H9 (cell line): ENCODE measurements at regions not wholly inside any gene's neighbourhood (a gene's known extent, or its start where the extent isn't known, plus 50 kb on each side); places are given as distances from the start of the nearest gene placed in this dataset.
"Not testable (repeated sequence)": the region's sequence is repeated elsewhere in the genome, so short reads cannot be mapped to it uniquely, and the experiment has no call there.

Experiments used
- DNase-seq: peaks from one replicate; pipeline ENCODE4 v3.0.0-alpha.2; 2017
- H2AFZ ChIP-seq: one replicate; pipeline ENCODE4 v1.6.1; 2013; ENCODE audit warnings: mild to moderate bottlenecking, low read length, control low read depth, moderate library complexity
- H2AK5ac ChIP-seq: 2 replicates; pipeline ENCODE4 v1.6.1; 2013; ENCODE audit warnings: low read length, control low read depth, mixed read lengths; ENCODE audit not compliant: insufficient read length
- H2BK120ac ChIP-seq: one replicate; pipeline ENCODE4 v1.6.1; 2013; ENCODE audit warnings: low read depth, mild to moderate bottlenecking, low read length, control low read depth, inconsistent platforms; ENCODE audit not compliant: poor library complexity, severe bottlenecking
- H2BK12ac ChIP-seq: 2 replicates; pipeline ENCODE4 v1.6.1; 2013; ENCODE audit warnings: low read length, control low read depth, mixed read lengths, low read depth; ENCODE audit not compliant: insufficient read length
- H2BK15ac ChIP-seq: 2 replicates; pipeline ENCODE4 v1.6.1; 2013; ENCODE audit warnings: low read depth, low read length, control low read depth
- H2BK20ac ChIP-seq: one replicate; pipeline ENCODE4 v1.6.1; 2013; ENCODE audit warnings: low read depth, mild to moderate bottlenecking, low read length, control low read depth, inconsistent platforms; ENCODE audit not compliant: poor library complexity, severe bottlenecking
- H2BK5ac ChIP-seq: 2 replicates; pipeline ENCODE4 v1.6.1; 2013; ENCODE audit warnings: low read length, control low read depth, mixed read lengths; ENCODE audit not compliant: insufficient read length
- H3K14ac ChIP-seq: 2 replicates; pipeline ENCODE4 v1.6.1; 2013; ENCODE audit warnings: low read length, control low read depth; ENCODE audit not compliant: insufficient read depth
- H3K18ac ChIP-seq: 2 replicates; pipeline ENCODE4 v1.6.1; 2013; ENCODE audit warnings: low read depth, mild to moderate bottlenecking, mixed read lengths, low read length, control low read depth; ENCODE audit not compliant: insufficient read length
- H3K23ac ChIP-seq: 2 replicates; pipeline ENCODE4 v1.6.1; 2013; ENCODE audit warnings: low read length, control low read depth, mixed read lengths, low read depth; ENCODE audit not compliant: insufficient read length
- H3K23me2 ChIP-seq: 2 replicates; pipeline ENCODE4 v1.6.1; 2013; ENCODE audit warnings: low read depth, mild to moderate bottlenecking, mixed read lengths, low read length, control low read depth; ENCODE audit not compliant: insufficient read length, poor library complexity, severe bottlenecking
- H3K27ac ChIP-seq: 2 replicates; pipeline ENCODE4 v1.5.1; 2013; ENCODE audit warnings: low read length, control low read depth, mixed read lengths, low read depth; ENCODE audit not compliant: insufficient read length
- H3K27me3 ChIP-seq: 2 replicates; pipeline ENCODE4 v1.6.1; 2013; ENCODE audit warnings: low read length, control low read depth, inconsistent platforms; ENCODE audit not compliant: insufficient read depth
- H3K4ac ChIP-seq: 2 replicates; pipeline ENCODE4 v1.6.1; 2013; ENCODE audit warnings: low read depth, mild to moderate bottlenecking, control low read depth, inconsistent platforms, low read length, moderate library complexity
- H3K4me1 ChIP-seq: 2 replicates; pipeline ENCODE4 v1.6.1; 2013; ENCODE audit warnings: low read length, control low read depth, inconsistent platforms; ENCODE audit not compliant: insufficient read depth
- H3K4me2 ChIP-seq: 2 replicates; pipeline ENCODE4 v1.6.1; 2013; ENCODE audit warnings: low read length, control low read depth, mixed read lengths; ENCODE audit not compliant: insufficient read length, insufficient read depth
- H3K56ac ChIP-seq: 2 replicates; pipeline ENCODE4 v1.6.1; 2013; ENCODE audit warnings: low read depth, mild to moderate bottlenecking, mixed read lengths, low read length, control low read depth; ENCODE audit not compliant: insufficient read length
- H3K79me1 ChIP-seq: 2 replicates; pipeline ENCODE4 v1.6.1; 2013; ENCODE audit warnings: low read depth, mild to moderate bottlenecking, moderate library complexity, low read length, control low read depth, inconsistent platforms; ENCODE audit not compliant: insufficient read depth, poor library complexity, severe bottlenecking
- H3K79me2 ChIP-seq: 2 replicates; pipeline ENCODE4 v1.6.1; 2013; ENCODE audit warnings: low read length, control low read depth, inconsistent platforms; ENCODE audit not compliant: insufficient read depth
- H3K9ac ChIP-seq: 2 replicates; pipeline ENCODE4 v1.6.1; 2013; ENCODE audit warnings: low read length, control low read depth, mixed read lengths; ENCODE audit not compliant: insufficient read length; ENCODE audit errors: extremely low read depth
- H3K9me3 ChIP-seq: one replicate; pipeline ENCODE4 v1.6.1; 2013; ENCODE audit warnings: low read depth, low read length, inconsistent platforms; ENCODE audit not compliant: control insufficient read depth
- H3T11ph ChIP-seq: one replicate; pipeline ENCODE4 v1.6.1; 2013; ENCODE audit warnings: mild to moderate bottlenecking, low read length, control low read depth, inconsistent platforms
- H4K20me1 ChIP-seq: one replicate; pipeline ENCODE4 v1.6.1; 2013; ENCODE audit not compliant: control insufficient read depth, insufficient read length, insufficient read depth
- H4K5ac ChIP-seq: 2 replicates; pipeline ENCODE4 v1.6.1; 2013; ENCODE audit warnings: low read depth, mild to moderate bottlenecking, mixed read lengths, low read length, control low read depth; ENCODE audit not compliant: insufficient read length
- H4K8ac ChIP-seq: replicated peaks from 2 replicates; pipeline ENCODE4 v1.6.1; 2013; ENCODE audit warnings: low read length, control low read depth, mixed read lengths, low read depth; ENCODE audit not compliant: insufficient read length
- H4K91ac ChIP-seq: 2 replicates; pipeline ENCODE4 v1.6.1; 2013; ENCODE audit warnings: low read depth, mild to moderate bottlenecking, moderate library complexity, mixed read lengths, low read length, control low read depth; ENCODE audit not compliant: insufficient read length
- H3K27ac Mint-ChIP-seq, 3 experiments: 2 replicates in 2 of 3; 3 replicates in 1 of 3; pipeline ENCODE4 v1.8.0; 2020 to 2021; ENCODE audit warnings: mixed read lengths in 3 of 3, mild to moderate bottlenecking in 1 of 3, moderate library complexity in 1 of 3
- H3K27me3 Mint-ChIP-seq: 2 replicates; pipeline ENCODE4 v1.8.0; 2021; ENCODE audit warnings: low read depth, mild to moderate bottlenecking, moderate library complexity, mixed read lengths
- H3K36me3 Mint-ChIP-seq, 3 experiments: 2 replicates in 2 of 3; 3 replicates in 1 of 3; pipeline ENCODE4 v1.8.0; 2020 to 2021; ENCODE audit warnings: low read depth in 3 of 3, mixed read lengths in 3 of 3; ENCODE audit not compliant: insufficient read depth in 1 of 3
- H3K4me1 Mint-ChIP-seq, 2 experiments: 2 replicates each; pipeline ENCODE4 v1.8.0; 2020; ENCODE audit warnings: mixed read lengths in 2 of 2
- H3K4me3 Mint-ChIP-seq, 2 experiments: 2 replicates in 1 of 2; 3 replicates in 1 of 2; pipeline ENCODE4 v1.8.0; 2020 to 2021; ENCODE audit warnings: mild to moderate bottlenecking in 2 of 2, mixed read lengths in 2 of 2, moderate library complexity in 1 of 2
- H3K9me3 Mint-ChIP-seq, 2 experiments: 2 replicates in 1 of 2; 3 replicates in 1 of 2; pipeline ENCODE4 v1.8.0; 2020; ENCODE audit warnings: mild to moderate bottlenecking in 2 of 2, mixed read lengths in 2 of 2, moderate library complexity in 1 of 2
- CTCF ChIP-seq: fragments of 200-600 bp; sonication (generic); conservative IDR thresholded peaks from 3 replicates; pipeline ENCODE4 v1.8.0; 2021; ENCODE audit warnings: antibody characterized with exemption, mild to moderate bottlenecking
- WGBS: extraction: QIAGEN DNeasy Blood & Tissue Kit; methylation state at CpG from one replicate; pipeline ENCODE4 v1.1.7; 2013; ENCODE audit warnings: missing lambda C conversion rate, low lambda C conversion rate, mixed read lengths; ENCODE audit not compliant: insufficient read length; ENCODE audit errors: extremely low coverage; 5-methylcytosine and 5-hydroxymethylcytosine counted together

DNA sequence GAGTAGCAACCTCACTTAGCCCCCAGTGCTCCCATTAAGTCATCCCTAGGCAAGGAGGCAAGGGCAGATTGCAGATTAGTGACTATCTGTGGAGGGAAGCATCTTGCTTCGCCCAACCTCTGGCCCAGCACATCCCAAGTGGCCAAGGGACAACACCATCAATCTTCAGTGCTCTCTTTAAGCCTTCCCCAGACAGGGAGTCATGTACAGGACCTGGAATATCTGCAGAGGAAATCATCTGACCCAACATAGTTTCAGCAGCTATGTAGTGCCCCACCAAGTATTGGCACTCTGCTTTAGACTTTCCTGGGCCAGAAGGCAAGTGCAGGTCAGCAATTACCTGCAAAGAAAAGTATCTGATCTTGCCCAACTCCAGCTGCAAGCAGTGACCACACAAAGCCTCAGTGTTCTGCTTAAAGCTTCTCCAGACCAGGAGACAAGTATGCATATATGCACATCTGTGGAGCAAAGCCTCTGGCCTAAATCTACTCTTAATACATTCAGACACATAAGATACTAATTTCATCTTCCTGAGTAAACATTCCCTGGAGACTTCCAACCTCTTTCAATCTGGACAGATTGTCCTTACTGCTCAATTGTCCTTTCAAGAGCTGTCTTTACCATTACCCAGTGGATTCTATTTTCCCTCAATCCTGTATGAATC, 224.8 kb upstream of the VLDLR start:
- Mint-ChIP-seq H3K4me1 (no peaks in the 10 kb centered on the region), H3K27me3 (no peaks in the 10 kb centered on the region), H3K27ac (no peak overlapping the region), H3K36me3 (peaks cover 0 to 25% (median 11%) of the 10 kb centered on the region in 3 experiments), H3K9me3 (peaks cover 30 to 33% of the 10 kb centered on the region in 2 experiments), H3K4me3 (no peak overlapping the region)
- no peaks in the 10 kb centered on the region for H3K27me3 ChIP-seq
- H3K79me1 ChIP-seq, result no peaks in the 10 kb centered on the region
- no peak overlapping the region for H3K27ac ChIP-seq
- no peak for TF ChIP-seq CTCF
- DNase-seq, result no peak
- no peak overlapping the region for H3K4me2 ChIP-seq
- no peak overlapping the region for H2BK5ac ChIP-seq
- no peak overlapping the region for H3K14ac ChIP-seq
- H3K56ac ChIP-seq, result no peak overlapping the region
- H3K9ac ChIP-seq, result no peak overlapping the region
- no peak overlapping the region for H3K4ac ChIP-seq
- no peak overlapping the region for H2AK5ac ChIP-seq
- H2BK15ac ChIP-seq, result no peak overlapping the region
- no peak overlapping the region for H4K91ac ChIP-seq
- H3T11ph ChIP-seq, result no peak overlapping the region
- H2BK120ac ChIP-seq, result no peak overlapping the region
- no peaks in the 10 kb centered on the region for H3K79me2 ChIP-seq
- no peaks in the 10 kb centered on the region for H3K23me2 ChIP-seq
- no peak overlapping the region for H2BK20ac ChIP-seq
- no peaks in the 10 kb centered on the region for H4K20me1 ChIP-seq
- WGBS, result no CpG with 5 or more reads among the region's 1 CpG
- H3K9me3 ChIP-seq, result no peaks in the 10 kb centered on the region
- no peaks in the 10 kb centered on the region for H3K4me1 ChIP-seq
- no peak overlapping the region for H3K23ac ChIP-seq
- no peak overlapping the region for H4K5ac ChIP-seq
- no peak overlapping the region for H3K18ac ChIP-seq
- H4K8ac ChIP-seq, result no peak overlapping the region
- H2BK12ac ChIP-seq, result no peak overlapping the region
- no peak overlapping the region for H2AFZ ChIP-seq

DNA sequence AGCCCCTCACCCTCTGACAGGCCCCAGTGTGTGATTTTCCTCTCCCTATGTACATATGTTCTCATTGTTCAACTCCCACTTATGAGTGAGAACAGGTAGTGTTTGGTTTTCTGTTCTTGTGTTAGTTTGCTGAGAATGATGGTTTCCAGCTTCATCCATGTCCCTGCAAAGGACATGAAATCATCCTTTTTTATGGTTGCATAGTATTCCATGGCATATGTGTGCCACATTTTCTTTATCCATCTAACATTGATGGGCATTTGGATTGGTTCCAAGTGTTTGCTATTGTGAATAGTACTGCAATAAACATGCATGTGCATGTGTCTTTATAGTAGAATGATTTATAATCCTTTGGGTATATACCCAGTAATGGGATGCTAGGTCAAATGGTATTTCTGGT, 223.7 kb upstream of the VLDLR start:
- H3K79me1 ChIP-seq, H4K5ac ChIP-seq, H3K27ac Mint-ChIP-seq, H3K79me2 ChIP-seq, H4K91ac ChIP-seq, H4K8ac ChIP-seq, H3K4me1 Mint-ChIP-seq, H3K23me2 ChIP-seq, H2BK15ac ChIP-seq, H3K27me3 ChIP-seq, H3K56ac ChIP-seq, H2BK20ac ChIP-seq, H3K4me3 Mint-ChIP-seq, H3K18ac ChIP-seq, H2AFZ ChIP-seq, H3K23ac ChIP-seq, H2BK5ac ChIP-seq, H2AK5ac ChIP-seq, H3K27me3 Mint-ChIP-seq, H3T11ph ChIP-seq, H2BK120ac ChIP-seq, H3K4me2 ChIP-seq, DNase-seq, H2BK12ac ChIP-seq, H3K9me3 ChIP-seq, H3K27ac ChIP-seq, H4K20me1 ChIP-seq, H3K9ac ChIP-seq, H3K4ac ChIP-seq, H3K14ac ChIP-seq, H3K4me1 ChIP-seq: not testable (repeated sequence)
- Mint-ChIP-seq H3K36me3 (peaks cover 0 to 23% (median 8%) of the 10 kb centered on the region in 3 experiments), H3K9me3 (peaks cover 23 to 31% of the 10 kb centered on the region in 2 experiments)
